HG03103 (cell line): ENCODE measurements at regions not wholly inside any gene's neighbourhood (a gene's known extent, or its start where the extent isn't known, plus 50 kb on each side); places are given as distances from the start of the nearest gene placed in this dataset.
A peak's percentile ranks its signal among the peaks of the same experiment; 100 is the strongest.
"Not testable (repeated sequence)": the region's sequence is repeated elsewhere in the genome, so short reads cannot be mapped to it uniquely, and the experiment has no call there.

Experiments
- ATAC-seq: cut with Tn5 transposase; IDR thresholded peaks from one replicate; pipeline ENCODE4 v1.9.1; 2021; ENCODE audit warnings: low read depth; ENCODE audit not compliant: unreplicated experiment

DNA sequence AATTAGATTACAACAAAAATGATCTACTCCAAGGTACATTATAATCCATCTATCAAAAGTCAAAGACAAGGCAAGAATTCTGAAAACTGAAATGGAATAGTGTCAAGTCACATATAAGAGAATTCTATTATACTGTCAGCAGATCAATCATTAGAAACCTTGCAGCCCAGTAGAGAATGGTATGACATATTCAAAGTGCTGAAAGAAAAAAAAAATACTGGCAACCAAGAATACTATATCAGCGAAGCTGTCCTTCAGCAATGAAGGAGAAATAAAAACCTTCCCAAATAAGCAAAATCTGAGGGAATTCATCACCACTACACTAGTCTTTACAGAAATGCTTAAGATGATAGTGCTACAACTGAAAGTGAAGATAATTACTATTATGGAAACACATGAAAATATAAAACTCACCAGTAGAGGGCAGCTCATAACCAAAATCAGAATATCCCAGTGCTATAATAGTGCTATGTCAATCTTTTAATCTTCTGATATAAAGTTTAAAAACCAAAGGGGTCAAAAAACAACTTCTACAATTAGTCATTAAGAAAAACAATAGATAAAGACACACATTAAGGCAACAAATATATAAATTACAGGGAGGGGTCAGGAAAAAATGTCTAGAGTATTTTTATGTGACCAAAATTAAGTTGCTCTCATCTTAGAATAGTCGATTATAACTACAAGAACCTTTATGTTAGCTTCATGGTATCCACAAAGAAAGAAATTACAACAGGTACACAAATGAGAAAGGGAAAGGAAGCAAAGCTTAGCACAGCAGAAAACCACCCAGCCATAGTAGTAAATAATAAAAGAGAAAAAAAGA is 190.7 kb upstream of the CNTN6 start:
- peak; percentile 74 for ATAC-seq

DNA sequence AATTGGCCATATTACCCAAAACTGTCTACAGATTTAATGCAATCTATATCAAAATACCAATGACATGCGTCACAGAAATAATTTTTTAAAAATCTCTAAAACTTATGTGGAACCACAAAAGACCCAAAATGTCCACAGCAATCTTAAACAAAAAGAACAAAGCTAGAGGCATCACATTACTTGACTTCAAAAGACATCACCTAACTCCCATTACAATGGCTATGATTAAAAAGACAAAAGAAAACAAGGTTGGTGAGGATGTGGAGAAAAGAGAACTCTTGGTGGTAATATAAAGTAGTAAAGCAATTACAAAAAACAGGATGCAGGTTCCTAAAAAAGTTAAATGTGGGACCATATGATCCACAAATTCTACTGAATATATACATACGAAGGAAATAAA is 187.6 kb upstream of the CNTN6 start:
- ATAC-seq, result no peak

DNA sequence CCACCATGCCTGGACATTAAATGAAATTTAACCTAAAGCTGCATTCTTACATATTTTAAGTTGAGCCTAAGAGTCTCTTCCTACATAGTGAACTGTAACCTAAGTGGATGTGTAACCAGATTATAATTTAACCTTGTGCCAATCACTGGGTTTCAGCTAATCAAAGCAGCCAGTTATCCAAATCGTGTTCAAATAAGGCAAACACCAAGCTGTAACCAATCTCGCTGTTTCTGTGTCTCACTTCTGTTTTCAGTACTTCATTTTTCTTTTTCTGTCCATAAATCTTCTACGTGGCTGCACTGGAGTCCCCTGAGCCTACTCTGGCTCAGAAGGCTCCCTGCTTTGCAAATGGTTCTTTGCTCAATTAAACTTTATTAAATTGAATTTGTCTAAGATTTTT is 186.1 kb upstream of the CNTN6 start:
- no peak for ATAC-seq

DNA sequence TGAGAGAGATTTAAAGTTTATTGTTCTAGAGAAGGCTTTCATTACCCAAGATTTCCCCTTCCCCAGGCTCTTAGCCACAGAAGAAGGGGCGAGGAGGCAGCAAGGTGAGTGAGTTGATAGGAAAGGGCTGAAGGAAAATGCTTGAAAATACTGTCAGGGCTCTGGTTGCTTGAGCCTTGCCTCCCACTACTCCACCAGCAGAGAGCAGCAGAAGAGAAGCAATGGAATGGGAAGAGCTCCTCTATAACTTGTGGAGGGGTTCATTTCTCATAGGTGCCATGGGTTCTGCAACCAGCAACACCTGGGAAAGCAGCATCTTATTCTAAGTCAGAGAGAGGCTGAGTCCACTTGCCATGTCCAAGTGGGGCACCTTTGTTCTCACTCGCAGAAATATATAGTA is 184.0 kb upstream of the CNTN6 start:
- ATAC-seq, result no peak

DNA sequence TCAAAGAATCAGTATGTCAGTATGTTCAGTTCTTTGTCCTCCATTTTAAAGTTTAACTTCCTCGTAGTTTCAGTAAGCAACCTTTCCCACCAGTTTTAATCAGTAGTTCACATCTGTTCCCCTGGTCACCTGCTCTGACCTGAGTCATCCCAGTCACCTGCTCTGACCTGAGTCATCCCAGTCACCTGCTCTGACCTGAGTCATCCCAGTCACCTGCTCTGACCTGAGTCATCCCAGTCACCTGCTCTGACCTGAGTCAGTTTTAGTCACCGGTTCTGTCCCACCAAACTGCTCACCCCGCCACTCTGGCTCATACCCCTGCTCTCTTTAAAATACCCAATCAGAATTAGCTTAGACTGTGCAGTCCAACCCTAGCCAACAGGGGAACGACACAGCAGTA is 180.1 kb upstream of the CNTN6 start:
- not testable (repeated sequence) for ATAC-seq

DNA sequence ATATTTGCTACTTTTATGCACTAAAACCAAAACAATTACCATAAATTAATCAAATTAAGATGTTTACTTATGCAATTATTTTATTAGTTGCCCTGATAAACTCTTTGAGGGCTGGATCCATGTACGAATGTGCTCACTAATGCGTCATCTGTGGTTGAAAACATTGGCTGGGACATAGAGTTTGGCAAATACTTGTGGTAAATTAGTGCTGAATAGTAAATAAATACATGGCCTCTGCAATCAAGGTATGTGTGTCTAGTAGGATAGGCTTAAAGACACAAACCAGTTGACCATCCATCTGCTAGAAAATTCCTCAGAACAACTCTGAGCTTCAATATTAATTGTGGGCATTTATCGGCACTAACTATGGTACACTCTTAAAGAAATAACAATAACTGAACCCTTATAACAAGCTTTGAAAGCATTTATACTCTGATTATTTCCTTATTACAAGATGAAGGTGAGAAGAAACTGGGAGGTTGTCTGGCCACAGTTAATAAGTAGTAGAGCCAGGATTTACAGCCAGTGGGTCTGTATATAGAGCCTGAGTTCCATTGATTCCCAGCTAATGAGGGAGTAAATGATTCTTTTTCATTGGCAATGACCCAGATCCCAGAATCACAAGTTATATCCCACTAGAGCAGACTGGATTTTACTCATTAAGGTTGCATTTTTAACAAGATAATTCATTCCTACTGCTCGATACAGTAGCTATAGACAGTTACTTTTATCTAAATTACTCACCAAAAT is 169.5 kb upstream of the CNTN6 start:
- ATAC-seq, result no peak

DNA sequence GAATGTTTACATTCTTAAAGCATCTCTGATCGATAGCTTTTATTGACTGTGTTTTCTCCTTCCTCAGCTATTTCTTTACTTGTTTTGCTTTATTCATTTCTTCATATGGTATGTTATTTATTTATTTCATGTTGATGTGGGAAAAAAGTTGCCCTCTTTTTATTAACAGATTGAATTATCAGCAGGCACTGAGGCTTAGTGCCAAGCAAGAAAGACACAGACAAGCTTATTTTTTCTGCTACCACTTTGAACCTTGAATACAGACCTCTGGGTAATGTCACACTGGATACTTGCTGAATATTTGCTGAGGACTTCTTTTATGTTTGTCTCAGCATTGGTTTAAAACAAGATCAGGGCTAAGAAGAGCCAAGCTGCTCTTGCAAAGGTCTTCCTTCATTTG is 162.0 kb upstream of the CNTN6 start:
- no peak for ATAC-seq

DNA sequence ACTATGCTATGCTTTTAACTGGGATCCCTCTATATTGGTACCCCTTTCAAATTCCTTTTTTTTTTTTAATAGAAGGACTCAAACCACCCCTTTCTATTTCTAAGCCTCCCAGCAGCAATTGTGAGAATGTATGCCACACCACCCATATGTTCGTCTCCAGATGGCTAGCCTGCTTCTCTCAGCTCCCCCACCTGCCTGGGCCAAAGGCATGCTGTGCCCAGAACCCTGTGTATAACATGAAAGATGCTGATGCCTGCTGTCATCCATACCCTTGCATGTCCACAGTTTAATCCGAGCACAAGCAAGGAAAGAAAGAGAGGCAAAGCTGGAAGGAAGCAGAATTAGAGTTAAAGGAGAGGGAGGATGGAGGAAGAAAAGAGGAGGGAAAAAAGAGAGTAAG is 159.5 kb upstream of the CNTN6 start:
- ATAC-seq, result no peak

DNA sequence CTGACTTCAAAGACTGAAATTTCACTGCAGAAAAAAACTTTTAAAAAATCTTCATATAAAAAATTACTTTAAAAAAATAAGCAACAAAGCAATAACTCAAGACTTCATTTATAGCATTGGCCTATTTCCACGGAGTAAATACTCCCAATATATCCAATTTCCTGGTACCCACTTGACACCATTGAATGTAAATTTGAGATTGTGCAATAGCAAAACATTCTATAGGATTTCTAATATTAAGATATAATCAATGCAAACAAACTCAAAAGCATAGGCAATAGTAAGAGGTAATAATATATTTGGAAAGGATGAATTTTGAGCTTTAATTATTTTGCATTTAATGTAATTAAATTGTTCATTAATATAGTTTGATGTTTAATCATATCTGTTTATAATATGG is 148.0 kb upstream of the CNTN6 start:
- no peak for ATAC-seq

DNA sequence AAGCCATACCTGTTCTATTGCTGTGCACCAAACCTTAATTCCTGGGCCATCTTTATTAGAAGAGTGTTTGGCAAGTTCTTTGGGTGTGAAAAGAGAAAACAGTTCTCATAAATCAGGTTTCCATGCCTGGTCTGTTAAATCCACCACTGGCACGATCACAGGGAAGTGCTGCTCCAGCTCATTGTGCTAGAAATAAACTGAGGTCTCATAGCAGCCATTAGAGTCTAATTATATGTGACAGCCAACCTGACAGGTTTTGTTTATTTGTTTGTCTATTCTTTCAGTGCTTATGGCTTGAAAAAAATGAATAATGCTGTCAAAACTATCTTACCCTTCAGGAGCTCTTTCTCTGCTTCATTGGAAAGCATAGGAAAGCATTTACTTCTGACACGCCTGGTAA is 147.1 kb upstream of the CNTN6 start:
- no peak for ATAC-seq

DNA sequence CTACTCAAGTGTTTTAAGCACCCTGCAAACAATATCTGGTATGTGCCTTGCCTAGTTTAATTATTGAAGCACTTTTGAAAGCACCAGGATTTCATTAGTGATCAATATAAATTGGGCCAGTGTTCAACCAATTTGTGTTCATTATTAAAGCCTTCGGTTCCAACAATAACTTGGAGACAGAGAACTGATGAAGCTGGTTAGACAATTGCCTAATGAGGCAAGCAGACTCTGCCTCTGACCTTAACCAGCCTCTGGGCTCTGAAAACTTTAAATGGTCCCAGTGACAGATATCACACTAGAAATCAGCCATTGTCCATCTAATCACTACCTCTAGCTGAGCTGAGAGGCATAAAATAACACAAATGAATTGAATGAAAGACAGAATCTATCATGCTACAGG is 139.9 kb upstream of the CNTN6 start:
- no peak for ATAC-seq

DNA sequence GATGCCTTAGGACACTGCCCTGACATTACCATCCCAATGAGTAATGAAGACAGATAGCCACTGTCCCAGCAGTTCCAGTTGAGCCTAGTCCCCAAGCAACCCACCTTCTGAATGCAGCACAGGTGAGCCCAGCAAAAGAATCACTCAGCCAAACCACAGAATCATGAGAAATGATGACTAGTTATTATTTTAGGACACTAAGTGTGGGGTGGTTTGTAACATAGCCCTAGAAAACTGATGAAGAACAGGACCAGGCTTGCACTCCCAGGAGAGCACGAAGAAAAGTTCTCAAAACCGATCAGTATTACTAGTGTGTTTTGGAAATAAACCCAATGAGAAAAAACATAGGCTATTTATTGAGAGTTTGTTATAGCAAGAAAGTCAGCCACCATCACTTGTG is 129.6 kb upstream of the CNTN6 start:
- ATAC-seq, result no peak

DNA sequence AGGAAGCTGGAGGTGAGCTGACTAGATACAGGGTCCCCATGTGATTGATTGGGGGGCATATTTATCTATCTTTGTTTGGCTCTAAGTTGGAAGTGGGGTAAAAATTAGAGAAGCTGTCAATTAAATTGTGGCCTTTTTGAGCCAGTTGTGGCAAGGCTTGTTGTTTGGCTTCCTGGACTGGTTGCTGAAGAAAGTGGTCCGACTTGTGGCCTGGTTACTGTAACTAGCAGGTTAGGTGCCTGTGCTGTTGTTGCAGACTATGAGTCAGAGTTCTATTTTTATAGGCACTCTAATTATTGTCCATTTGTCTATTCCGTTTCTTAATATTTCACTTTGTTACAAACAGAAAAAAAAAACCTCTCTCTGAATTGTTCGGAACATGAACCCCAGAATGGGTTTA is 129.1 kb upstream of the CNTN6 start:
- no peak for ATAC-seq

DNA sequence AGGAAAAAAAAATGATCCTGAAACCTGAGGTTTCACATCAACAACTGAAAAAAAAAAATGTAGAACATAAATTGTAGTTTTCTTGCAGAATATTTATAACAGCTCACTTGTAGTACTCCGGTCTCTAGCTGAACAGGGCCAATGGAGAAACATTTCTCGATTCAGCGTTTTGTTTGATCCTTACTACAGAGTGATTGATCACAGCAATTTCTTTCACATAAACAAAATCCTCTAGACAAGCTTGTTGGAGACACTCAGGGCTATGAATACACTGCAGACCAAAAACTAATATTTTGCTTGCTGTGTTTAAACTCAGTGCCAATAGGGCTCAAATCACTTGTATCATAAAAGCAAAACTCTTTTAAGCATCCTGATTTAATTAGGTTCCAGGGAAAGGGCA is 127.0 kb upstream of the CNTN6 start:
- no peak for ATAC-seq

DNA sequence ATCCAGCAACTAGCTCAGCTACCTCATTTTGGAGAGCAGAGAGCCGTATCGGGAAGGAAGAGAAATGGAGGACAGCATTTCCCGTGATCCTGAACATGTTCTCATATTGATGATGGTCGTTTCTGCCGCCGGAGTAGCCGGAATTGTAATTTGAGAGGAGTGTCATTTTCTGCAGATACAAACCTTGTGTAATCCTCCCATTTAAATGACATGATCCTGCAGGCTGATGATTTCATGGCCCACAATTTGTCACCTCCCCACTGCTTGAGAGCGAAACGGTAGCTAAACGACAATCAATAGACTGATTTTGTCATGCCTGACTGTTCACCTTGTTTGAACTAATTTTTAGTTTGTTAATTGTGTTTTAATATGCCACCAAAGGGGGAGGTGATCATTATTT is 126.5 kb upstream of the CNTN6 start:
- ATAC-seq, result no peak

DNA sequence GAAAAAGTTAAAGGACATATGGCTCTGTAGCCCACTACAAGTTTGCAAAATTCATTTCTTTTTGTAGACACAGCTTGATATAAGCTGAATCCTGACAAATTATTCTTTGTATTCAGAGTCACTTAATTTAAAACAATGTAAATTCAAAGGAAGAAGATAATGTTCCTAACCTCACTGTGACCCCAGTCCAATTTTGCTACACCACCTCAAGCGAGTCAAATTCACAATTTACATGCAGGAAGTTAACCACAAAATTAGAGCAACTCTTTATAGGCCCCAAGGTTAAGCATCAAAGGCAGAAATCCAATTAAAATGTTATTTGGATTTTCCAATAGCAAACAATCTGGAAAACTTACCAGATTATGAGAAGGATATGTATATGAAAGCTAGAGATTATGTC is 119.5 kb upstream of the CNTN6 start:
- ATAC-seq, result no peak

DNA sequence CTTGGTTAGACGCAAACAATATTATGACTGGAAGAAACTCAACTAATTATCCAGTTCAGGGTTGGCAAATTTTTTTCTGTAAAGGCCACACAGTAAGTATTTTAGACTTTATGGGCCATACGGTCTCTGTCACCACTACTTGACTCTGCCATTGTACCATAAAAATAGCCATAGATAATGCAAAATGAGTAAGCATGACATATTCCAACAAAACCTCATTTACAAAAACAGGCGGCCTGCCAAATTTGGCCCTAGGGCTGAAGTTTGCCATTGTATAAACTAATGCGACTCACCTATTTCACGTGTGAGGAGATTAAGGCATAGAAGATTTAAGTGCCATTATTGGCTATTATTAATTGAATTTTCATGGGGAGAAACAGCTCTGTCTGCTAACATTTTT is 116.8 kb upstream of the CNTN6 start:
- ATAC-seq, result no peak

DNA sequence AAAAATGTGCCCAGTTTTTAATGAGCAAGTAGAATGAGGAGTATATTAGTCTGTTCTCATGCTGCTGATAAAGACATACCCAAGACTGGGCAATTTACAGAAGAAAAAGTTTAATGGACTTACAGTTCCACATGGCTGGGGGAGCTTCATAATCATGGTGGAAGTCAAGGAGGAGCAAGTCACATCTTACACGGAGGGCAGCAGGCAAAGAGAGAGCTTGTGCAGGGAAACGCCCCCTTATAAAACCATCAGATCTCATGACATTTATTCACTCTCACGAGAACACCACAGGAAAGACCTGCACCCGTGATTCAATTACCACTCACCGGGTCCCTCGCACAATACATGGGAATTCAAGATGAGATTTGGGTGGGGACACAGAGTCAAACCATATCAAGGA is 111.7 kb upstream of the CNTN6 start:
- ATAC-seq, result no peak

DNA sequence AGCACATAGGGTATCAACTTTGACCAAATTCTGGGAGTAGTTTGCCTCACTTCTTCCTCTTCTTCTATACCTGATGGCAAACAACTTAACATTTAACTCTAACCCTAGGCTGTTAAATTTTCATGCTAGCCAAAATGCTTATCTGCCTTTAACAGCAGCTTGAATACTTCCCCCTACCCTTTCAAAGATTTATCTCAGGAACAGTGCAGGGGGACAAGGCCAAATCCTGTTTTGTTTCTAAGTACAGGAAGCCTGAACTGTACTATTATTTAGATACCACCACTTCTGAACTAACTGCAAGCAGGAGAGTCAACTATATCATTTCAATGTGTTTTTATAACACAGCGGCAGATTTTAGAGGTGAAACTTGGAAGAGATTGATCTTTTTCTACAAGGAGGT is 104.0 kb upstream of the CNTN6 start:
- ATAC-seq, result no peak

DNA sequence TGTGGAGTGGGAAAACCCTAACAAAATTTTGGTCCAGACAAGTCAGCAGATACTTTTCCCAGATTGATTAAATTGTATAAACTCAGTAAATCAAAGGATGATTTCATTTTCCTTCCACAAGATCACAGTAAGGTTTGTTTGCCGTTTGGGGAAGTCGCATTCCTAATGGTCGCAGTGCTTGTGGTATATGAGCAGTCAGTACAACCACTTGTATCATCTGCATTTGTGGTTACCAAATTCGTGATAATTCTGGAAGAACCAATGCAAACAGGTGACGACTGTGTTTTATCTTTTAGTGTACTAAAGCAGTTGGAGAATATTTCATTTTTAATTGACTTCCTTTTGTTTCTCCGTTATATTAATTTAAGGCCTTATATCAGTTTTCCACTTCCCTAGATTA is 100.0 kb upstream of the CNTN6 start:
- ATAC-seq, result no peak

DNA sequence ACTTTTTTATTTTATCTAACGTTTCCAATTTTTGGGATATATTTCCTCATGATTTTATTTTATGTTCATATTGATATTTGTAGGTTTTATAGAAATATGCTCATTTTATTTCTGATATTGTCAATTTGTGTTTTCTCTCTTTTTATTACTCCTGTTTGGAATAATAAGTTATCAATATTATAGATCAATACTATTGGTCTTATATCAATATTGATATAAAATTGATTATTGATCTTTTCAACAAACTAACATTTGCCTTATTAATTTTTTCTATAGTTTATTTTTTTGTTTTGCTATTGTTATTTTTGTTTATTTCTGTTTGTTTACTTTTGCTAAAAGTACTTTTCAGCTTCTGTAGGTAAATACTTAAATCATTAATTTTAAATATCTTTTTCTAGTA is 90.8 kb upstream of the CNTN6 start:
- no peak for ATAC-seq

DNA sequence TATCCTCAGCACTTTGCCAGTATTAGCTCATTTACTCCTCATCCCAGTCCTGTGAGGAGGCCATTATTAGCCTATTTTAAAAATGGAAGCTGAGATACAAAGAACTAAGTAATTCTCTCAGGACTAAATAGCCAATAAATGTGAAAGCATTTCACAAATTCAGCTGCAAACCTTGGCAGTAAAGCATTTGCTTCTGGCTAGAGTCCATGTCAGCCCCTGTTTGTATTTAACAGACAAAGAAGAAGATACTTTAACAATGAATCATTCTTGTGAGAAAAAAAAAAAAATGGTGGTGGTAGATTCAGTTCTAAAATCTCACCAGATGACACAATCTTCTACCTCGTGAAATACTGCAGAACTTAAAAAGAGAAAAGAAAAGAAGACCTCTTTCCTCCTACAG is 85.0 kb upstream of the CNTN6 start:
- no peak for ATAC-seq
